ENCODE measurements at regions not wholly inside any gene's neighbourhood (a gene's known extent, or its start where the extent isn't known, plus 50 kb on each side); places are given as distances from the start of the nearest gene placed in this dataset.
A peak's percentile ranks its signal among the peaks of the same experiment; 100 is the strongest.

DNA sequence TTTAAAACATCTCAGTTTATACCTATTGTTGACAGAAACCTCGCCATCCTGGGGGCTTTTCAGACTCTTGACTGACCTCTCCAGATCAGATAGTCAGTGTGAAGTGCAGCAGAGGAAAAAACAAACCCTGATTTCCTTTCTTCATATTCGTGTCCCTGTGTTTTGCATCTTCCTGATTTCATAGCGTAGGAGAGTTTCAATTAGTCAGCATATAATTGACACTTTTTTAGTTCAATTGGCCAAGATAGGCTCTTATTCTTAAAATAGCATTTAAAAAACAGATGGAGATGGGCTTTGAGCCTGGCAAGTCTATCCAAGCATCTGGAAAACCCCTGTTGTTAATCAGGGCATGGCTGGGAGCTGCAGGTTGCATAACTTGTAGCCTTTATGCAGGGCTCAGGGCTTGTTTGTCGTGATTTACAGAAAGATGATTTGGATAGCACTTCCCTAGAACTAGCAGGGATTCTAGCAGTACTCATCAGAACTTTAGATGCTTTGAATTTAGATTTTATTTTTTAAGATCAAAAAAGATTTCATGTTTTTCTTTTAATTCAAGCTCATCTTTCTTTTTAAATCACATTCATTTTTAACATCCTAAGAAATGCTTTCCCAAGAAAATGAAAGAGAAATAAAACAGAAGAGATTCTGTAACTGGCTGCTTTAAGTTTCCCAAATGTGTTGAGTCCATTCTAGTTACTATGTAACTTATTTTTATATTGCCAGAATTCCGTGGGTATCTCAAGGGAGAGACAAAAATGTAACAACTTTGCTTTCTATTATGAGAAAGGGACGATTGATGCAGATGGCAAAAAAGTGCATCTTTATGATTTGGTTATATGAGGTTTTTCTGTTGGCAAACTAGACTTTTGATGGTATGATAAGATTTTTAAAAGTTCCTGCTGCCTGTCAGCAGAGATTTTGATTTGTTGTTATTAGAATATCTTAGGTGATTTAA lies 270.8 kb upstream of the FZD8 start:
- H3K36me3 ChIP-seq (ENCODE audit: control insufficient read depth in 2 of 4, insufficient read depth in 4 of 4, low read length in 3 of 4), result no peaks in the 10 kb centered on the region
- no peak overlapping the region for H3K4ac ChIP-seq (replicated peaks; ENCODE audit: insufficient read length, low read depth, low read length)
- ChIA-PET CTCF (ENCODE audit: partially characterized antibody) (no interaction called here), POLR2A (ENCODE audit: partially characterized antibody) (no interaction called here)
- no peak overlapping the region for H2BK120ac ChIP-seq (replicated peaks; ENCODE audit: low read depth, low read length)
- H4K8ac ChIP-seq (ENCODE audit: extremely low read depth, insufficient read depth, low read length), result no peak overlapping the region
- no peak overlapping the region for H4K5ac ChIP-seq (ENCODE audit: insufficient read length, low read depth, low read length)
- H4K91ac ChIP-seq (replicated peaks; ENCODE audit: insufficient read length, low read length), result no peak overlapping the region
- no peak overlapping the region for H2AK5ac ChIP-seq (ENCODE audit: low read depth, low read length)
- H3K9ac ChIP-seq (replicated peaks in 1 of 4; ENCODE audit: extremely low read depth in 1 of 4, low read depth in 3 of 4, low read length in 3 of 4), result no peak overlapping the region
- H3K23ac ChIP-seq (ENCODE audit: insufficient read length), result no peak overlapping the region
- H2BK5ac ChIP-seq (ENCODE audit: low read depth, low read length), result no peak overlapping the region
- H3K27me3 ChIP-seq (replicated peaks in 1 of 4; ENCODE audit: control insufficient read depth in 3 of 4, extremely low read depth in 1 of 4, insufficient read depth in 3 of 4, low read length in 3 of 4), result no peaks in the 10 kb centered on the region
- peaks cover 0 to 6% (median 5%) of the 10 kb centered on the region in 4 experiments; a peak in 3 of 7 replicates for H3K4me1 ChIP-seq (replicated peaks in 1 of 4; ENCODE audit: control insufficient read depth in 3 of 4, insufficient read depth in 4 of 4, low read length in 3 of 4)
- H3K27ac ChIP-seq (ENCODE audit: low read depth, low read length), result no peak overlapping the region
- H3K9me3 ChIP-seq (ENCODE audit: insufficient read depth in 2 of 2, low read depth in 1 of 2, low read length in 1 of 2), result no peaks in the 10 kb centered on the region
- H3K4me2 ChIP-seq (ENCODE audit: insufficient read depth in 1 of 2, low read depth in 2 of 2, low read length in 2 of 2), result no peak overlapping the region
- no peak overlapping the region for H2AFZ ChIP-seq (ENCODE audit: low read length)
- no peaks in the 10 kb centered on the region for H3K23me2 ChIP-seq (ENCODE audit: low read depth, low read length)
- H2BK20ac ChIP-seq (ENCODE audit: low read length), result no peak overlapping the region
- no peak for FAIRE-seq
- H2BK15ac ChIP-seq (ENCODE audit: low read length), result no peak overlapping the region
- H3K79me2 ChIP-seq (ENCODE audit: control insufficient read depth in 1 of 2, insufficient read depth in 2 of 2, low read length in 2 of 2), result no peaks in the 10 kb centered on the region
- TF ChIP-seq HDAC6 (IDR thresholded peaks at IDR 0.05; ENCODE audit: low read depth, low read length) (no peak), CEBPB (IDR thresholded peaks at IDR 0.05; ENCODE audit: low read depth, low read length) (peak; percentile 63)
- no peaks in the 10 kb centered on the region for H4K20me1 ChIP-seq (replicated peaks in 1 of 2; ENCODE audit: control insufficient read depth in 1 of 2, insufficient read depth in 2 of 2, low read length in 2 of 2)
- 69% methylated on average over 6 of the region's 6 CpGs; no CpG with 5 or more reads in 1 of the 2 experiments for WGBS, 2 experiments (ENCODE audit: extremely low coverage in 1 of 2, insufficient coverage in 1 of 2, insufficient read length in 1 of 2, insufficient replicate concordance in 2 of 2, low coverage in 1 of 2, low lambda C conversion rate in 2 of 2, missing lambda C conversion rate in 1 of 2)
- H3K14ac ChIP-seq (ENCODE audit: insufficient read length), result no peak overlapping the region
- no peak overlapping the region for H3K18ac ChIP-seq (ENCODE audit: extremely low read depth, low read length)
- DNase-seq (ENCODE audit: low read depth in 1 of 2, low spot score in 2 of 2), result no peak
- no peaks in the 10 kb centered on the region for H3K79me1 ChIP-seq (ENCODE audit: low read depth, low read length)
- H2BK12ac ChIP-seq (ENCODE audit: low read depth, low read length), result no peak overlapping the region
- H3K4me3 ChIP-seq (ENCODE audit: extremely low read depth in 1 of 4, insufficient read depth in 2 of 4, low read depth in 3 of 4, low read length in 4 of 4), result no peak overlapping the region
- no peak overlapping the region for H3K56ac ChIP-seq (replicated peaks; ENCODE audit: insufficient read length, low read depth, low read length)
